ENCODE measurements at regions not wholly inside any gene's neighbourhood (a gene's known extent, or its start where the extent isn't known, plus 50 kb on each side); places are given as distances from the start of the nearest gene placed in this dataset.

GRCh38 chr2:150599889-150600288, 112.4 kb upstream of the RND3 start:
- TF ChIP-seq CTCF (conservative IDR thresholded peaks at IDR 0.05) (peak; percentile 44), ZFX (IDR thresholded peaks at IDR 0.05) (no peak)
